ENCODE measurements at regions not wholly inside any gene's neighbourhood (a gene's known extent, or its start where the extent isn't known, plus 50 kb on each side); places are given as distances from the start of the nearest gene placed in this dataset.
"Not testable (repeated sequence)": the region's sequence is repeated elsewhere in the genome, so short reads cannot be mapped to it uniquely, and the experiment has no call there.

DNA sequence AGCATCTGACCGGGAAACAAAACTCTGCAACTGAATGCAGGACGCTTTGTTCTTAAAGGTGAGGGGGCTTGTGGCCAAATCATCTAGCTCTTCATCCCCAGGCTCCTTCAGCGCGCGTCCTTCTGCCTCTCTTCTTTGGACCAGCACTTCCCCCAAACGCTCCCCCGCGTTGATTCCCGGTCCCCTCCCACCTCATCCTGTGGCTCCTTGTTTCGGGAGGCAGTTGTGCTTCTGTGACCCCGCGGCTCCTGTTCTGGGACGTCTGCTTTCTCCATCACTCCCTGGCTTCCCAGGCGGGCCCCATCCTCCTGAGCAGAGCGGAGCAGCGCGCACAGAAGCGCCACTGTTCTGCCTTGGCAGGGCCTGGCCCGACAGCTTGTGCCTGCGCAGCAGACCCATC lies 109.7 kb upstream of the ZNG1E start:
- H3K4me3 ChIP-seq (ENCODE audit: low read depth, low read length); DNase-seq (ENCODE audit: low read depth, low spot score); in situ Hi-C loops (cut with HindIII; ENCODE audit: low sequenced_read_pairs): not testable (repeated sequence)

GRCh38 chr9:65519018-65519417 lies 156.7 kb upstream of the ZNG1E start:
- in situ Hi-C loops (cut with HindIII; ENCODE audit: low sequenced_read_pairs); DNase-seq (ENCODE audit: low read depth, low spot score); H3K4me3 ChIP-seq (ENCODE audit: low read depth, low read length): not testable (repeated sequence)

- H3K4me3 ChIP-seq (ENCODE audit: low read depth, low read length); in situ Hi-C loops (cut with HindIII; ENCODE audit: low sequenced_read_pairs); DNase-seq (ENCODE audit: low read depth, low spot score): not testable (repeated sequence)
Observed at GRCh38 chr9:65514465-65514864, 161.3 kb upstream of the ZNG1E start.

DNA sequence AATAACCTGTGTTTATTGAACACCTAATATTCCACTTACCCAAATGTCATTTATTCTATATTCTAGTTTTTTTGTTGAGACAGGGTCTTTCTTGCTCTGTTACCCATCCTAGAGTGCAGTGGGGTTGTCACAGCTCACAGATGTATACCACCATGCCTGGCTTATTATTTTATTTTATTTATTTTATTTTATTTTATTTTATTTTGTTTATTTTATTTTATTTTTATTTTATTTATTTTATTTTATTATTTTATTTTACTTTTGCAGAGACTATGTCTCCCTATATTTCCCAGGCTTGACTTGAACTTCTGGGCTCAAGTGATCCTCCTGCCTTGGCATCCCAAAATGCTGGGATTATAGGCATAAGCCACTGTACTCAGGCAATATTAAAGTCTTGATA lies 167.8 kb upstream of the ZNG1E start:
- DNase-seq (ENCODE audit: low read depth, low spot score); H3K4me3 ChIP-seq (ENCODE audit: low read depth, low read length); in situ Hi-C loops (cut with HindIII; ENCODE audit: low sequenced_read_pairs): not testable (repeated sequence)

- not testable (repeated sequence) for H3K4me3 ChIP-seq (ENCODE audit: low read depth, low read length); DNase-seq (ENCODE audit: low read depth, low spot score)
Observed at GRCh38 chr9:65504686-65505085, 171.0 kb upstream of the ZNG1E start.

GRCh38 chr9:65503696-65504095 lies 172.0 kb upstream of the ZNG1E start:
- DNase-seq (ENCODE audit: low read depth, low spot score); H3K4me3 ChIP-seq (ENCODE audit: low read depth, low read length); in situ Hi-C loops (cut with HindIII; ENCODE audit: low sequenced_read_pairs): not testable (repeated sequence)

More at GRCh38 chr9:65504686-65505085, 171.0 kb upstream of the ZNG1E start:
- in situ Hi-C loops (cut with HindIII; ENCODE audit: low sequenced_read_pairs), result not testable (repeated sequence)

GRCh38 chr9:65482890-65483289 lies 192.8 kb upstream of the ZNG1E start:
- in situ Hi-C loops (cut with HindIII; ENCODE audit: low sequenced_read_pairs); DNase-seq (ENCODE audit: low read depth, low spot score); H3K4me3 ChIP-seq (ENCODE audit: low read depth, low read length): not testable (repeated sequence)

- H3K4me3 ChIP-seq (ENCODE audit: low read depth, low read length); DNase-seq (ENCODE audit: low read depth, low spot score); in situ Hi-C loops (cut with HindIII; ENCODE audit: low sequenced_read_pairs): not testable (repeated sequence)
Observed at GRCh38 chr9:65481291-65481690, 194.4 kb upstream of the ZNG1E start.

GRCh38 chr9:65474891-65475290 lies 189.9 kb upstream of the FOXD4L5 start:
- in situ Hi-C loops (cut with HindIII; ENCODE audit: low sequenced_read_pairs); H3K4me3 ChIP-seq (ENCODE audit: low read depth, low read length); DNase-seq (ENCODE audit: low read depth, low spot score): not testable (repeated sequence)

GRCh38 chr9:65473059-65473822 lies 188.2 kb upstream of the FOXD4L5 start:
- not testable (repeated sequence) for DNase-seq (ENCODE audit: low read depth, low spot score); H3K4me3 ChIP-seq (ENCODE audit: low read depth, low read length)

GRCh38 chr9:65471106-65471505 lies 186.1 kb upstream of the FOXD4L5 start:
- in situ Hi-C loops (cut with HindIII; ENCODE audit: low sequenced_read_pairs); DNase-seq (ENCODE audit: low read depth, low spot score); H3K4me3 ChIP-seq (ENCODE audit: low read depth, low read length): not testable (repeated sequence)

More at GRCh38 chr9:65473059-65473822, 188.2 kb upstream of the FOXD4L5 start:
- in situ Hi-C loops (cut with HindIII; ENCODE audit: low sequenced_read_pairs), result not testable (repeated sequence)

DNA sequence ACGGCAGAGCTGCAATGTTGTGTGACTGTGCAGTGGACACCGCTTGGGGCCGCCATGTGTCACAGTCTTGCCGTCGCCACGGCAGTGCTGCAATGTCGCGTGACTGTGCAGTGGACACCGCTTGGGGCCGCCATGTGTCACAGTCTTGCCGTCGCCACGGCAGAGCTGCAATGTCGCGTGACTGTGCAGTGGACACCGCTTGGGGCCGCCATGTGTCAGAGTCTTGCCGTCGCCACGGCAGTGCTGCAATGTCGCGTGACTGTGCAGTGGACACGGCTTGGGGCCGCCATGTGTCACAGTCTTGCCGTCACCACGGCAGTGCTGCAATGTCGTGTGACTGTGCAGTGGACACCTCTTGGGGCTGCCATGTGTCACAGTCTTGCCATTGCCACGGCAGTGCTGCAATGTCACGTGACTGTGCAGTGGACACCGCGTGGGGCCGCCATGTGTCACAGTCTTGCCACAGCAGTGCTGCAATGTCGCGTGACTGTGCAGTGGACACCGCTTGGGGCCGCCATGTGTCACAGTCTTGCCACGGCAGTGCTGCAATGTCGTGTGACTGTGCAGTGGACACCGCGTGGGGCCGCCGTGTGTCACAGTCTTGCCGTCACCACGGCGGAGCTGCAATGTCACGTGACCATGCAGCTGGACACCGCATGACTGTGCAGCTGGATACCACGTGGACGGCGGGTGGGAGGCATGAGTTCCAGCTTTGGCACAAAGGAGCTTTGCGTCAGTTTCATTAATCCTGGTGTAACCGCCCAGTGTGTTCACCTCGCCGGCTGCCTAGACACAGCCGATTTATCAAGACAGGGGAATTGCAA lies 182.1 kb upstream of the FOXD4L5 start:
- in situ Hi-C loops (cut with HindIII; ENCODE audit: low sequenced_read_pairs); DNase-seq (ENCODE audit: low read depth, low spot score); H3K4me3 ChIP-seq (ENCODE audit: low read depth, low read length): not testable (repeated sequence)

GRCh38 chr9:65465246-65465895 lies 180.4 kb upstream of the FOXD4L5 start:
- H3K4me3 ChIP-seq (ENCODE audit: low read depth, low read length); in situ Hi-C loops (cut with HindIII; ENCODE audit: low sequenced_read_pairs); DNase-seq (ENCODE audit: low read depth, low spot score): not testable (repeated sequence)

GRCh38 chr9:65462476-65462875 lies 177.5 kb upstream of the FOXD4L5 start:
- H3K4me3 ChIP-seq (ENCODE audit: low read depth, low read length); in situ Hi-C loops (cut with HindIII; ENCODE audit: low sequenced_read_pairs): not testable (repeated sequence)

More at GRCh38 chr9:65462476-65462875, 177.5 kb upstream of the FOXD4L5 start:
- DNase-seq (ENCODE audit: low read depth, low spot score), result not testable (repeated sequence)
